HG03064 (cell line): ENCODE measurements at regions not wholly inside any gene's neighbourhood (a gene's known extent, or its start where the extent isn't known, plus 50 kb on each side); places are given as distances from the start of the nearest gene placed in this dataset.
"Not testable (repeated sequence)": the region's sequence is repeated elsewhere in the genome, so short reads cannot be mapped to it uniquely, and the experiment has no call there.

Experiments used
- ATAC-seq: cut with Tn5 transposase; IDR thresholded peaks from one replicate; pipeline ENCODE4 v1.9.1; 2021; ENCODE audit warnings: low read depth; ENCODE audit not compliant: unreplicated experiment

DNA sequence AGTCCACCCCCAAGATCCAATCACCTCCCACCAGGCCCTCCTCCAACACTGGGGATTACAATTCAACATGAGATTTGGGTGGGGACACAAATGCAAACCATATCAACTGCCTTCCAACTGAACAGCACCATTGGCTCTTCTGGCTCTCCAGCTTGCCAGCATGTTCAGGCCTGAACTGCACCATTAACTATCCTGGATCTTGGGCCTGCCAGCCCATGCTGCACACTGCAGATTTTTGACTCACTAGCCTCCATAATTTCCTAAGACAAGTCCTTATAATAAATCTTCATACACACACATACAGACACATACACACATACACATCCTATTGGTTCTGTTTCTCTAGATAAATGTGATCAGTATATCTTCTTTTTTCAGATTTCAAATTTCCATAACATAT, 737.1 kb upstream of the SPRY2 start:
- no peak for ATAC-seq

DNA sequence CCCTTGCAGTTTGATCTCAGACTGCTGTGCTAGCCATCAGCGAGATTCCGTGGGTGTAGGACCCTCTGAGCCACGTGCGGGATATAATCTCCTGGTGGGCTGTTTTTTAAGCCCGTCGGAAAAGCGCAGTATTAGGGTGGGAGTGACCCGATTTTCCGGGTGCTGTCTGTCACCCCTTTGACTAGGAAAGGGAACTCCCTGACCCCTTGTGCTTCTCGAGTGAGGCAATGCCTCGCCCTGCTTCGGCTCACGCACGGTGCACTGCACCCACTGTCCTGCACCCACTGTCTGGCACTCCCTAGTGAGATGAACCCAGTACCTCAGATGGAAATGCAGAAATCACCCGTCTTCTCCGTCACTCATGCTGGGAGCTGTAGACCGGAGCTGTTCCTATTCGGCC, 728.9 kb upstream of the SPRY2 start:
- ATAC-seq, result not testable (repeated sequence)

DNA sequence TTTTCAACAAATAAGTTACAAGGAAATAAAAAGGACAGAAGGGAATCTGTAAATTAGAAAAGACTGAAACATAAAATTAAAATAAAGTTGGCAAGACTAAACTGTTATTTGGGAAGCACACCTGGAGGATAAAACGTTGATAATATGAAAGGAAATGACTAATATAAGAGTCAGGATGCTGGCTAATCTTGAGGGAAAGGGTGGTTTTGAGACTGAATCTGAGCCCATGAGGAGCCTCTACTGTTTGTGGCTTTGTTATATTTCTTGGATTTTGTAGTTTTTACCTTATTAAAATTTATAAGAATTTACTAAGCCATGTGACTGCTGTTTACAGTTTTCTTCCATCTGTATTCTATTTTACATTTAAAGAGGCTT, 718.0 kb upstream of the SPRY2 start:
- ATAC-seq, result no peak

DNA sequence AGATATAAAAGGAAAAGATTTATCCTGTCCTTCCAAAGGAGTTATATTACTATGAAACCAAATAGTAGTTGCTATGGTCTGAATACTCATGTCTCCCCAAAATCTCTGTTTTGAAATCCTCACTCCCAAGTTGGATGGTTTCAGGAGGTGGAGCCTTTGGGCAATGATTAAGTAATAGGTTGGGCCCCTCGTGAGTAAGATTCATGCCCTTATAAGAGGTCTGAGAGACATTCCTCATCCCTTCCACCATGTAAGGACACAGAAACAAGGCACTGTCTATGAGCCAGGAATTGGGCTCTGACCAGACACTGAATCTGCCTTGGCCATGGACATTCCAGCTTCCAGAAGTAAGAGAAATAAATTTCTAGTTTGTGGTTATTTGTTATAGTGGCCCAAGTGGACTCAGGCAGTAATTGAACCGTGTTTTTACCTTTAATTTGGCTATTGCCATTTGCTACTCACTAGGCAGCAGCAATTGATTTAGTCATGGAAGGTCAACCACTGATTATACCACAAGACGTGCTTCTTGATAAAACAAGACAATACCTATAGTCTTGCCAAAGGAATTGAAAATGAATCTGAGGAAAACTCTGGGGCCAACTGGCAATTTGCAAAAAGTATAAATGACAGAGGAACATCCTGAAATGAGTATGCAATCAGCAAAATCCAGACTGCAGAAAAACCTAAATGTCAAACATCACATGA, 717.4 kb upstream of the SPRY2 start:
- ATAC-seq, result no peak

DNA sequence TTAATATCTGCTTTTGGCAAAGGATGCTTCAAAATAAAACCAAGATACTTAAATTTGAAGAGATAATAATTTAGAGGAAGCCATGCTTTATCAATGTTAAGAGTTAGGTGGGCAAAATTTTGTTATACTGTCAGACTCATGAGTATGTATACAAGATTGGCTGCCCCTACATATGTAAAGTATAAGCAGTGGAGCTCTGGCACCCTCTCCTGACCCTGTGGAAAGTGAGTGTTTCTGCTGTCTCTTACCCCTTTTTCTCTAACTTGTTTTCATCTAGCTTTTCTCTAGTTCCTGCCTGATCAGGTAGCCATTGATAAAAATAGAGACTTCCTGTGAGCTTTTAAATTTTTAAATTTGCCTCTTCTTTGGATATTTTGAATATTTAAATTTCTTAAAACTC, 710.9 kb upstream of the SPRY2 start:
- ATAC-seq, result no peak

DNA sequence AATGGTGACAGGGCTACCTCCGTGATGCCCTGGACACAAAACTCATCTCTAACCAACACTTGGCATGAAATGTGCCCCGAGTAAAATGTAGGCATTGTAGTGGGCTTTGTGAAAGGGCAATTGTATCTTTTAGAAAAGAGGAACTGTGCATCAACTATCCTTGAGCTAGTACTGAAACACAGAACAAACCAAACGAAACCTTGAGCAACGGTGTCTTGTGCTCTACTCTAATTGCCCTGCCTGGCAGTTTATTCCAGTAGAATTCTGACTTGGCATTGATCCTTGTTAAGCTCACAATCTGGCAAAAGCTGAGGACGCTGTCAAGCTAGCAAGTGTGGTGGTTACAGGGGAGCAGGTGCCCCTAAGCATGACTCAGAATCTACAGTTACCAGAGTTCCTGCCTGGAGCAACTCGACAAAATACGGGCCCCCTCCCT, 707.1 kb upstream of the SPRY2 start:
- ATAC-seq, result no peak

DNA sequence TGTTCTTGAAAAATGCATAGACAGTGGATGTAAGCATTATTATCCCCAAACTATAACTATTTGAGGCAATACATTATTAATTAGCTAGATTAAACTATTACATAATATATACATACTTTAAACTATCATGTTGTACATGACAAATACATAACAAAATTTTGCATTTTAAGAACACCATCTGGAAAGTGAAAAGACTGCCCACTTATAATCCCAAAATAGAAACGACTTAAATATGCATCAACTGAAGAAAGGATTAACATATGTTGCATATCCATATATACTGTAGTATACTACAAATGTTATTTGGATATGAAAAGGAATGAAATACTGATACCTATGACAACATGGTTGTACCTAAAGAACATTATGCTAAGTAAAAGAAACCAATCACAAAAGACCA, 700.8 kb upstream of the SPRY2 start:
- ATAC-seq, result no peak

DNA sequence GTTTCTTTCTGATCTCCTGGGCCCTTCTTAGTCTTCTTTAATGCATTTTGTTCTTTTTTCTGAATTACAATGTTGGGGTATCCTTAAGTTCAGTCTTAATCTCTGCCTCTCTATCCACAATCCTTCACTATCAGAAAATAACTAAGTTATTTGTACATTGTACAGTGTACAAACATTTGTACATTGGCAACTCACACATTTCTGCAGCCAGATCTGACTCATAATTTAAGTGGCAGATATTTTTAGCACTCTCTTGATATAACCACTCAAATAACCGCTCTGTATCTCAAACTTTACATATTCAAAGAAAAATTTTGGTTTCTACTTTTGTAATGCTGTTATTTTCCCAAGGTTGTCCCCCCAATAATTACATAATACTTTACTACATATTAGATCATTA, 691.1 kb upstream of the SPRY2 start:
- ATAC-seq, result no peak

DNA sequence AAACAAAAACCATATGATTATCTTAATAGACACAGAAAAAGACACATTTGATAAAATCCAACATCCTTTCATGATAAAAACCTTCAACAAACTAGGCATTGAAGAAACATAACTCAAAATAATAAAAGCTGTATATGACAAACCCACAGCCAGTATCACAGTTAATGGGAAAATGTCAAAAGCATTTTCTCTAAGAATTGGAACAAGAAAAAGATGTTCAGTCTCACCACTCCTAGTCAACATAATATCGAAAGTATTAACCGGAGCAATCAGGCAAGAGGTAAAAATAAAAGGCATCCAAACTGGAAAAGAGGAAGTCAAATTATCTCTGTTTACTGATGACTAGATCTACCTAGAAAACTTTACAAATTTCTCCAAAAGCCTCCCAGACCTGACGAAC, 684.2 kb upstream of the SPRY2 start:
- ATAC-seq, result no peak

DNA sequence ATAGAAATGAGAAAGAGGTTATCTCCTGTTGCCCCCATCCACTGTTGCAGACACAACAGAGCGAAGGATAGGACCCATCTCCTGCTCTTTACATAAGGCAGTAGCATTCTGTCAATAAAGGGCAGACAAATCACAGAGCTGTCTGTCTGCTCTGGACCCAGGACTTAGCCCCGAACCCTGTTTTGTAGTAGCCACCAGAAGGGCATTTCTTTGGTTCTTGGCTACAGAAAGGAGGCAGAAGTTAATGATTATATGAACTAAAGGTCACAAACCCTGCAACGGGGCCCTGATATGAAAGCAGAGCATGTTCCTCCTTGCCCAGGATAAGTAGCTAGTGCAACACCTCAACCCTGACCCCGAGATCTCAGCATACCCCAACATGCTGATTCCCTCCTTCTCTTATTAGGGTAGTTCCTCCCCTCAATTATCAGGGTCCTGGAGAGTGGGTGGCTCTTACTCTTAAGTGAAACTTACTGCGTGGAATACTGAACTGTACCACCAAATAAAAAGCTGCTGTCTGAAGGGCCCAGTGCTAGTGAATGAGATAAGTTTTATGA, 680.4 kb upstream of the SPRY2 start:
- ATAC-seq, result no peak

DNA sequence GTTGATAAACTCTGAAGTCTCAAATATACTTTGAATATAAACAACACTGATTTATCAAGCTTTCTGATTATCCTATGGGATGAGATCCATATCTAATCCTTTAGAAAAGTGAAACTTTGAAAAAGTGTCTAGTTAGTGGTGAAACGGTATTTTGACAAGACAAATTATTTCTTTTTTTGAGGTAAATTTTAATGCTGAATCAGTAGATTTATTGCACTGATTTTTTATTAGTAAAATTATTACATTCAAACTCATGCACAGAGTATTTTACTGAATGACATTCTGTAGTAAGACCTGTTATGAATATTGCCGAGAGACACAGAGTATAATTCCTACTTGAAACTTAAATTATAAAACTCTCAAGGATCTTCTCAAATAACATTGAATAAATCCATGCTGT, 679.1 kb upstream of the SPRY2 start:
- no peak for ATAC-seq

DNA sequence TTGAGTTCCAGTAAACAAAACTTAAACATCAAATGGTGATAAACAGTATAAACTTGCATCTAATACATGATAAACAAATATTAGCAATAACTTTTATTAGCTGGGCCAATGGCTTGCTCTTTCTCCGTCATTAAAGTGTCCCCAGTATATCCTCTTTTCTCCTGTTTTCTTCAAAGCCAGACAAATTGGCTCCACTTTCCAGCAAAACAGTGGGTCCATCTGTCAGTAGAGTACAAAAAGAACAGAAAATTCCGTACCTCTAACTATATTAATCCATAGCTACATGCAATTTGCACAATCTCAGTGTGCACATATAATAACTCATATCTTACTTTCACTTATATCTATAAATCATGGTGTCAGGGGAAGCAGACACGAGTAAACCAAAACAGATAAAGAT, 678.0 kb upstream of the SPRY2 start:
- ATAC-seq, result no peak

DNA sequence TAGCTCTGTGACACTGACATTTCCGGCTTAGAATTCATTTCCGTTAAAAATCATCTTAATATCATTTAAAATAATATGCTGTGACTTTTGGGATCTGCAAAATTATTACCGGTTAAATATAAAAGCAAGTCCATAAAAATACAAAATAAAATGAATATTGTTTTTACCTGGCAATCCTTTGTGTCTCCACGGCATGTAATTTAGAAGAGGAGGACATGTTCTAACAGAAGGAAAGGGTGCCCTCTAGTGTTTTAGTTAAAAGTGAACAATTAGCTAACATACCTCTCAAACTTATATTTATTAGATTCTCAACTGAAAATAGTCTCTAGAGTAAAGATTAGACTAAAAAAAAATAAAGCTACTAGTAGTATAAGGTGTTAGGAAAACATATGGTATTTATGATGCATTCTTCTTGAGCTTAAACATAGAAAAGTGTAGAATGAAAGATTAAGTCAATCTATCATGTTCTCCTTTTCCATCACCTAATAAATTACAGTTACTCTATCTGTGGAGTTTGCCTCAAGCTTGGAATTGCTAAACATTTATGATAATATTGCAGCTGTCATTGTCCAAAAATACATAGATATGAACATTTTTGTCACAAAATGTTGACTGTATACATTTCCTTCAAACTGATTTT, 676.7 kb upstream of the SPRY2 start:
- no peak for ATAC-seq

DNA sequence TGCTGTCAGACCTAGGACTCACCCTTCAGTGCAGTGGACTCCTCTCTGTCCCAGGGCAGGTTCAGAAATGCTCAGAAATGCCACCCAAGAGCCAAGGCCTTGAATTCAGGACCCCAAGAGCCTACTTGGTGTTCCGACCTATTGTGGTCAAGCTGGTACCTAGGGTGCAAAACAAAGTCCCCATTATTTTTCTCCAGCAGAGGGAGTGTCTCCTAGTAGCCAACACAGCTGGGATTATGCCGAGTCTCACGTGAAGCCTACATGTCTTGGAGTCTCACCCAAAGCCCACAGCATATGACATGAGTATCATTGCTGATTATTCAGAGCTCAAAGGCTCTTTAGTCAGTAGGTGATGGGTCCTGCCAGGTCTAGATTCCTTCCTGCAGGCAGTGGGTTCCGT, 671.1 kb upstream of the SPRY2 start:
- ATAC-seq, result no peak

DNA sequence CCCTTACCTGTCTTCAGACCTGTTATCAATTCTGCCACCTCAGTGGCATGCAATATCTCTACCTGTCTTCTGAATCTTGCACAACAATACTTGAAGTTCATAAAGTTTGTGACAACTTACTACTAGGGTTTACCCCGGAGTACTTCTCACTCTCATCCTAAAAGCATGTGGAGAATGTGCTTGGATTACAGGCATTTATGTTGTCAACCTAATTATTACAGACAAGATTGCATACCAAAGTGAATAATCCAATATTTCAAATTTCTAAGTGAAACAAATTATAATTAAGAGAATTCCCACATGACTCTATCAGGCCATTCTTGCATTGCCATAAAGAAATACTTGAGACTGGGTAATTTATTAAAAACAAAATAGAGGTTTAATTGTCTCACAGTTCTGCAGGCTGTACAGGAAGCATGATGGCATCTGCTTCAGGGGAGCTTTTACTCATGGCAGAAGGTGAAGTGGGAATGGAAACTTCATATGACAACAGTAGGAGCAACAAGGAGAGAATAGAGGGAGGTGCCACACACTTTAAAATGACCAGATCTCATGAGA, 661.0 kb upstream of the SPRY2 start:
- no peak for ATAC-seq

DNA sequence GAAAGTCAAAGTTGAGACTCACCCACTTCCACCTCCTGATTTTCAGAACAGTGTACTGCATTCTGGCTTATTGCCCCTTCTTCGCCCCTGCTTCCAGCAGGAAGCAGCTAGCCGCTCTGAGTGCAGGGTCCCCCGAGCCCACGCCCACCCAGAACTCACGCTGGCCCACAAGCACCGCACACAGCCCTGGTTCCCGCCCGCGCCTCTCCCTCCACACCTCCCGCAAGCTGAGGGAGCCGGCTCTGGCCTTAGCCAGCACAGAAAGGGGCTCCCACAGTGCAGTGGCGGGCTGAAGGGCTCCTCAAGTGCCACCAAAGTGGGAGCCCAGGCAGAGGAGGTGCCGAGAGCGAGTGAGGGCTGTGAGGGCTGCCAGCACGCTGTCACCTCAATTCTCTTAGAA, 657.7 kb upstream of the SPRY2 start:
- ATAC-seq, result not testable (repeated sequence)

DNA sequence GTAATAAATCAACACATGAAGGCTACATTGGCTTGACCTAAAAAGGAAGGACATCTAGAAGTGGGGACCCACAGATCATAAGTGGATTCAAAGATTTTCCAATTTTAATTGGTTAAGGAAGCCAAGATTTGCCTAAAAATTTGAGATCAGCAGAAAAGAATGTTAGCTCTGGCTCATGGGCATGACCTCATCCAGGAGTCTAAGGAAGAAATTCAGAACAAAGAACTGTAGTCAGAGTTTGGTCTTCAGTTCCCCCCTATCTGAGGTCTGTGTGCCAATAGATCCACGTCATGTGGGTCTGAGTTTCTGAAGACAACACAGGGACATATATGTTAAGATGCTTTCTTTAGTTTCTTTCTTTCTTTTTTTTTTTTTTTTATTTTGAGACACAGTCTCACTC, 648.8 kb upstream of the SPRY2 start:
- ATAC-seq, result no peak

DNA sequence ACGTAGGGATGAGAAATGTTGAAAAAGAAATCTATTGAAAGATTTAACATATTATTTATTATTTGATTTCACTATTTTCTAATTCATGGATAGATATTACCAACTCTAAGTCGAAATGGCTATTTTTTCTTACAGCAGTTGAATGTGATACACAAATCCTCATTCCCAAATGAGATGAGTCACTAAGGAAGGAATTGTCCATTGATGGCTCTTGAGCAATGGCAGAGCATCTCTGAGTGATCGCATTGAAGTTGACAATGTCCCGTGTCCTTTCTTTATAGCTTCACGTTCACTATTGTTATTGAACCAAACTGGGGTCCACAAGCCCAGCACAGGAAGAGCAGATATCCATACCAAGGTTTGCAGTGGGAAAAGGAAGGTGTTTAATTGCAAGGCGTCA, 648.3 kb upstream of the SPRY2 start:
- ATAC-seq, result no peak

DNA sequence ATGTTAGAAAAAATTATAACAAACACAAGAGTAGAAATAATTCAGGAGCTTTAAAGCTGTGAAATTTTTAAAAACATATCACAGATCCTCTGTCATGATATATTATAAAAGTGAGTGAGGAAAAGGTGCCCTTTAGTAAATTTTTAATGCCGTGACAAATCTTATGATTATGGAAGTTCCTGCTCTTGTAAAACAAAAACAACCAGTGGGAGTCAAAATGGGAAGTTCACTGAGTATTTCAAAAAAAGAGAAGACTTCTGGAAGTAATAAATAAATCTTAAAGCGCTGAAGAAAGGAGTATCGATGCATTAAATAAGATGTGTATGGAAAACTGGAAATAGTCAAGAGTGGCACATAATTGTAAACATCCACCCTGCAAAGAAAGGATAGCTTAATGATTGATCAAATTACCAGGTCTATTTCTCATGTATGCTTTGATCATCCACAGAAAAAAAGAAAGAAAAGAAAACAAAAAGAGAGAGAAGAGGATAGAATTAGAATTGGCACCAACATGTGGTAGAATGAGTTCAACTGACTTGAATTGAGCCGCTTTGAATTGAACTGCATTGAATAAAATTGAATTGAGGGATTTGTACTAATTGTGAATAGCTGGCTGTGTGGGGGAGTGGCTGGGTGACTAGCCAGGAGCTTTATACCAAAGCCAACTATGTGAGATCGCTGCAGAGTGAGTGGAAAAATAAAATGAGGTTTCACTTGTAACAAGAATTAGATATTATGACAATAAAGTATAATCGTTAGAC, 647.6 kb upstream of the SPRY2 start:
- ATAC-seq, result no peak

DNA sequence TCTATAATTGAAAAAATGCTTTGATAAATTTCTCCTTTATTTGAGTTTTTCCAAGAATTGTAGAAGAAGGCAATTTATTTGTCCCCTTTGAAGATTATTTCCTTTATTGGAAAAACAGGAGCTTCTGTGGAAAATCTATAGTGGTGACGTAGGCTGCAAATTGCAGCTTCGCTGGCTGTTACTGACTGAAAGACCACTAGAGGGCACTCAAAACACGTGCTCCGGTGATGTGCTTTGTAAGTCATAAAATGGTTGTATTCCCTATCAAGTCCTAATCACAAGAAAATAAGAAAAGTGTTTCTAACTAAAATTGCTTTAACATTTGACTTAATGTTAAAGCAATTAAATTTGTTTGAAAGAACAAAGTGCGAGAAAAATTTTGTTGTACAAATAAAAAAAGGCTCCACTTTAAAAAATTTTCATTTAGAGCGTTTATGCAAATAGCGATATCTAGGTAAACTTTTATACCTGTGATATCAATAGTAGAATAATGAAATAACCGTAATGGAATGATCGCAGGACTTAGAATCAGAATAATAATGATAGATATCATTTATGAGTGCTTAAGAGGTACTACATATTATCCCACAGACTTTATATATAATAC, 638.2 kb upstream of the SPRY2 start:
- peak; percentile 94 for ATAC-seq

DNA sequence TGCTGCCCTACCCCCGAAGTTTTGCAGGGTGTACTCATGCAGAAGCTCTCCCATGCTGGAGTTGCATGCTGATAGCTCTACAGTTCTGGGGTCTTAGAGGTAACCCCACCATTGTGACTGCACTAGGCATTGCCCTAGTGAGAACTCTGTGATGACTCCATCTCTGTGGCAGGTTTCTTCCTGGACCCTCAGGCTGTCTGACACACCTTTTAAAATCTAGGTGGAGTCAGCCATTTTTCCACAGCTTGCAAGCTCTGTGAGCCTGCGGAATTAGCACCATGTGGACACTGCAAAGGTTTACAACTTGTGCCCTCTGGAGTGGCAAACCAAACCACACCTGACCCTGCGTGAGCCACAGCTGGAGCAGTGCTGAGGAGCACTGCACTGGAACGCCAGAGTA, 636.2 kb upstream of the SPRY2 start:
- ATAC-seq, result no peak
